ENCODE measurements at regions not wholly inside any gene's neighbourhood (a gene's known extent, or its start where the extent isn't known, plus 50 kb on each side); places are given as distances from the start of the nearest gene placed in this dataset.
A peak's percentile ranks its signal among the peaks of the same experiment; 100 is the strongest.
"Not testable (repeated sequence)": the region's sequence is repeated elsewhere in the genome, so short reads cannot be mapped to it uniquely, and the experiment has no call there.

DNA sequence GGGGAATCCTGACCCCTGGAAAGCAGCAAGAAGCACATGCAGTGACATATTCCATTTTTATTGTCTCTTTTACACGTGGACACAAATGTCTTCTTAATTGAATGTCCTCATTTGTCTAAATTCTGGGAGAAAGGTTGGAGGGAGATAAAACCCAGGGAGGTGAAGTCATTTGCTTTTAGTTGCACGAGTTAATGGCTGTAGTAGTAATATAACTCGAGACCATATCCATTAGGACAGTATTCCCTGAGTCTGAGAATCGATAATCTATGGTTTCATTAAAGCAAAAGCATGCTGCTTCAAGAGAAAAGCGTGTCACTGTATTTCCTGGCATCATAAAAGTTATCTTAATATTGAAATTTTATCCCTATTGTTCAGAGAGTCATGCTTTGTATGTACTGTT is 216.0 kb upstream of the PELI2 start:
- DNase-seq: no peak

DNA sequence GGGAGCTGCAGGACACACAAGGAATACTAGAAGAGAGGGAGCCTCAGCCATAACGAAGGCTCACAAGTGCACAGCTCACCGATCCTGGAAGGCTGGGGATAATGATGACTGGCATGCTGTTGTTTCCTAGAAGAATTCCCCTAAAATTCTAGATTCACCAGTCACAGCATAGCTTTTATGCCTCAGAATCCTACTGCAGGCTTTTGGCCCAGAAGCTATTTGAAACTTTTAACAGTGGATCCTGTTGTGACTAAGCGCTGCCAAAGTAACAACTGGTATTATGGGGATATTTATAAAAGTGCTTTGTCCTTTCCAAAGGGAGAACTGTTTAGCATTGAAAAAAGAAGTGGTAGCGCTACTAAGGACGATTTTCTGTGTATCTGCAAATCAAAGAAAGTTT is 214.1 kb upstream of the PELI2 start:
- no peak for DNase-seq

DNA sequence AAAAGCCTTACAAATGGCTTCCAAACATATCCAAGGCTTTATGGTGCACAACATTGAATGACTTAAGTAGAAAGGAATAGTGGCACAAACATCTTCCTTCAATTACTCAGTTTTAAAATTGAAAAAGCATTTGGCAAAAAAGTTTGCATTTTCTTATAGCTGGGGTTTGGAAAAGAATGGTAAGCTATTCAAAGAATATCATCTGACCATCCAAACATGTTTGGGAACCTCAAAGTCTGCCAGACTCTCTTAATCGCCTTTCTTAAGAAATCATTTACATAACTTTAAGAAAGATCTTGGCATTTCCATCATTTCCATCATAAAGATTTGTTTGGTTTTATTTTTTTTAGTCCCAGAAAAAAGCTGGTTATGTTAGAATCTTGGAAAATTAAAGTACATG is 210.1 kb upstream of the PELI2 start:
- no peak for DNase-seq

DNA sequence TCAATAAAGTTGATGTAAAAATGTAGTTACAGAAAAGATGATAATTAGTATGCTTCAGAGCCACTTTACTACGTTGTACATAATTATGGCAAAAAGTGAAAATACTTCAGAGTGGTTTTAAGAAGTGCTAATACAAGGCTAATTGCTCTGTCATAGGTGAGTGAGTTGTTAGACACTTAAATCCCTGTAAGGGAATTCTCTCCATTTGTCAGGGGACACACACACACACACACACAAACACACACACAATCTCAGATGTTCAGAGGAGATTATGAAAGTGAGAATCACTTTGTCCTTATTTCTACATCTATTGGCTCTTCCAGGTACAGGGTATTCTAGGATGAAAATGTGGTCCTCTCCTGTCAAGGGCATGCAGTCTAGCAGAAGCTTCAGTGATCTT is 208.3 kb upstream of the PELI2 start:
- DNase-seq: no peak

DNA sequence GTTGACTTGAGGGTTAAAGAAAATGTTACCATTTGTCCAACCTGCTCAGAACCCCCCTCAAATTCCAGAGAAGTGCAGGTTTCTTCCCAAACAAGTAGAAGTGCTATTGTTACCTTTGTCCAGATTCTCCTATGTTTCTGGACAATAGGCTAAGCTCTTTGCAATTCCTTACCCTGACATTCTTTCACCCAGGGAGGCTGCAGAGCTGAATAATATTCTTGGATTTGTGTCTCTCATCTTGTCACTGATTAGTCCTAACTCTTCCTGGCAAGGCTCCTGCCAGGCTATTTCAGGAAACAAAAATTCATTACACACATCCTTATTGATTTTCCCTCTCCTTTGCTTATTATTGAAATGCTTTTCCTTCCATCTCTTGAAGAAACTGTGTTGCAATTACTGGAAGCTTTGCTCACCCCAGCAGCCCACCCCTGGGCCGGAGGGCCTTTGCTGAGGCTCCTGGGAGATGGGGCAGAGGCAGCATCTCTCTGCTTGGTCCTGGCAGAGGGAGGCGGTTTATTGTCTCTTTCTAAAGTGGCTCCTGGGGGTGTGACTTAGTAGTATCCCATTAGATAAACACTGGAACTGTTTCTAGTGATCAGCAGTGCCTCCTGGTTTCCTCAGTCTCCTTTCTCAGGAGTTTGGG is 207.5 kb upstream of the PELI2 start:
- no peak for DNase-seq

GRCh38 chr14:55911776-55912175 is 206.4 kb upstream of the PELI2 start:
- no peak for DNase-seq

DNA sequence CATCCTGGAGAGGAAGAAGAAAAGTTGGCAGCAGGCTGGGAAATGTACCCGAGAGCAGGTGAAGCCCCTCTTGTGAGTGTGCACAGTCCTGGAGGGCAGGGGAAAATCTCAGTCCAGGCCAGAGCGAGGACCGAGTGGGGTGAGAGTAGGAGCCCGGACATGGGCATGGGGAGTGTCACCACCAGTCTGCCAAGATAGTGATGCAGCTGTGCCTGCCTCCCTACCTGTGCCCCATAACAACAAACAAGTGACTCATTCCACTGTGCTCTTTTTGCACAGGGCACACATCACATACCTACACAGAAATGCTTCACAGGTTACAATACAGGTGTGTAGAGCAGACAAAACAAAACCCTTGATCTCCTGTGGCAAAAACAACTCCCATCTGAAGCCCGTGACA is 205.9 kb upstream of the PELI2 start:
- DNase-seq: no peak

DNA sequence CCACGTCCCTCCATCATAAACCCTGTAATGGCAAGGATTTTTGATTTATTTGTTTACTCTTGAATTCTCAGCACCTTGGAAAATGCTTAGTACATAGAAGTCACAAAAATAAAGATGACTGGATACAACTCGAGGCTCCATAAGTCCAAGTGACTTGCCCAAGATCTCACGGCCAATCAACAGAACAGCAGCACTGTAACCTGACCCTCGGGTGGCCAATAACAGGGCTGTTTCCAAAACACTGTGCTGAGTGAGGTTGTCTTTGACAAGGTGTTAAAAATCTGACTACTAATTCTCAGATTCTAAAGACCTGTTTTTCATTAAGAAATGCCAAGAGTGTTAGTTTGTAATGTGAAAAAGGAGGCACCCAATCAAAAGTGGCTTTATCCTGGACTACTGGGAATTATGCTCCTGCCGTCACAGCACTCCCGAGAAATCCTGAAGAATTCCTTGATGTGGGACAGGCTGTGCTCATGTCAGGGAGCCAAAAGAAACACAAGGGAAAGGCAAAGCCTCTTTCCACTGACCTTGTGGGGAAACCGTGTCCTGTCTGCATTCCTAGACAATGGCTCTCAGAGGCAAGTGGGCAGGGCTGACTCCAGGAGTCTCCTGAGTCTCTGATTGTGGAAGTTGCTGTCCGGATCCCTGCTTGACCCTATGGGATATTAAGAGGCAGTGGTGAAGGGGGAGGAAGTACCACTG is 204.7 kb upstream of the PELI2 start:
- DNase-seq: no peak

GRCh38 chr14:55914771-55915170 is 203.4 kb upstream of the PELI2 start:
- DNase-seq: no peak

- no peak for DNase-seq
Observed at GRCh38 chr14:55915456-55915855, 202.8 kb upstream of the PELI2 start.

GRCh38 chr14:55919800-55920199 is 198.4 kb upstream of the PELI2 start:
- not testable (repeated sequence) for DNase-seq

DNA sequence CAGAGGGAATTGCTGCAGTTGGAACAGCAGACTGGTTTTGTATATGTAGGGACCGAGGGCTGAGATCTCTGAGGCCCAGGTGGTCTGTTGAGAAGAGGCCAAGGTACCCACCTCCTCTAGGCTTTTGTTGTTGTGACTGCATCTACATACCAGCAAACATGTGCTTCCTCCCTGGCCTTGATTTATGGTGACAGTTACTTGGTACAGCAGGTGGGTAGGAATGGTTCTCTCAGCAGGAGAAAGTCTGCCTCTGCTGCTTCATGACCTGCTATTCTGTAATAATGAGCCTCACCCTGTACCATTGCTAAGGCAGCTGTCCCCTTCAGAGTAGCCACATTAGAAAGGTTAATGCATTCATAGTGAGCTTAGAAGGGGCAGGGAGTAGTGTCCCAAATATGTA is 196.7 kb upstream of the PELI2 start:
- DNase-seq: no peak

GRCh38 chr14:55926007-55926406 is 192.2 kb upstream of the PELI2 start:
- no peak for DNase-seq

DNA sequence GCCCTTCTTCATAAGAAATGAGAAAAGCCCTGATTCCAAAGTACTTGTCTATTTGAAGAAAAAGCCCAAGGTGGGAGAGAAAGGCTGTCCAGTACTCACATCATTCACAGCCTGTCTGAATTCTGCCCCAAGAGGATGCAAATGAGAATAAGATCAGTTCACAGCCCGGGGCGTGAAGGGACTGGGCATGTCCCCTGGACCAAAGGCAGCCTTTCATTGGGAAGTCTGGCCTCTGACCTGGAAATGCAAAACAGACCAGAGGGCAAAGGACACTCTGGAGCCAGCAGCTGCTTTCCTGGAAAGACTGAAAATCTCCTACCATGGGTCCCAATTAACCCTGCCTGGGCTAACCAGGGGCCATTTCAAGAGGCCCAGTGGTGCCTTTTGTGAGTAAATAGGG is 191.2 kb upstream of the PELI2 start:
- no peak for DNase-seq

- DNase-seq: no peak
Observed at GRCh38 chr14:55928276-55928675, 189.9 kb upstream of the PELI2 start.

DNA sequence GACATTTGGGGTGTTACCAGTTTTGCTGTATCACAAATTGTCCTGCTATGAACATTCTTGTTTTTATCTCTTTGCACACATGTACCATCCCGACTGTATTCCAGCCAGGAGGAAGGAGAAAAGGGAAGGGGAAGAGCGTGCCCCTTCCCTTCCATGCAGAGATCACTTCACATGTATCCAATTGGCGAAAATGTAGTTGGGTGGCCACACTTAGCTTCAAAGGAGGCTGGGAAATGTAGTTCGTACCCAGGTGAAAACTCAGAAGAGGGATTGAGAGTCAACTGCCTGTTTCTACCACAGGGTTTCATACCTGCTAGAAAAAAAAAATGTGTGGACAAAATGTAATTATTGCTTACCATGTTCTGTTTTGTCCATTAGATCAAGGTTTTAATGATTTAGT is 189.1 kb upstream of the PELI2 start:
- DNase-seq: no peak

DNA sequence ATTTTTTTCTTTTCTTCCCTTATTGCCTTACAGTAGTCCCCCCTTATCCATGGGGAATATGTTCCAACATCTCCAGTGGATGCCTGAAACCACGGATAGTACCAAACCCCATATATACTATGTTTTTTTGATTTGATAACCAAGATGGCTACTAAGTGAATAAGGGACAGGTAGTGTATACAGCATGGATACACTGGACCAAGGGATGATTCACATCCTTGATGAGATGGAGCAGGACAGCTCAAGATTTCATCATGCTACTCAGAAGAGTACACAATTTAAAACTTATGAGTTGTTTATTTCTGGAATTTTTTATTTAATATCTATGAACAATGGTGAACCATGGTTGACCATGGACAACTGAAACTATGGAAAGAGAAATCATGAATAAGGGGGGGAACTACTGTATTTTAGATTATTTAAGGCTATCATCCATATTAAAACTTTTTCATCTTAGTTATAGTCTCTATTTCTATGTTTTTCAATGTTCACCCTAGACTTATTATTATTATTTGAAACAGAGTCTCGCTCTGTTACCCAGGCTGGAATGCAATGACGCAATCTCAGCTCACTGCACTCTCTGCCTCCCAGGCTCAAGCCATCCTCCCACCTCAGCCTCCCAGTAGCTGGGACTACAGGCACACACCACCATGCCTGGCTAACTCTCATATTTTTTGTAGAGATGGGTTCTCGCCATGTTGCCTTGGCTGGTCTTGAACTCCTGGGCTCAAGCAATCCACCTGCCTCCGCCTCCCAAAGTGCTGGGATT is 188.0 kb upstream of the PELI2 start:
- DNase-seq: no peak

GRCh38 chr14:55936691-55937090 is 181.5 kb upstream of the PELI2 start:
- no peak for DNase-seq

GRCh38 chr14:55938249-55938791 is 179.9 kb upstream of the PELI2 start:
- DNase-seq: peak; percentile 28

GRCh38 chr14:55942076-55942654 is 176.0 kb upstream of the PELI2 start:
- DNase-seq: no peak

DNA sequence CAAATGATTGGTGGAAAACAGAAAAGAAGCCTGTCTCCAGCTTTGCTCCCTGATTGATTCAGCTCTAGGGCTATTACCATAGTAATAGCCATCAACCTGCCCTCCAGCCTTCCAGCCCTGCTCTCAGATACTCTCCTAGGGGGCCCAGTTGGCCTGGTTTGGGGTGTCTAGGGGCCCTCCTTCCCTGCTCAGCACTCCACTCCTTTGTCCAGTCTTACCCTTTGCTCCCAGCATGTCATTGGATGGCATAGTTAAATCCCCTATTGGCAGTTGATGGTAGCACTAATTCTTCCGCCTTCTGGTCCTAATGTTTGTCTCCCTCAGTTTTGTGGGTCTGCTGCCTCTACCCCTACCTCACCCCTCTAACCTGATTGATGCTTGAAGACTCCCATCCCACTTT is 175.4 kb upstream of the PELI2 start:
- DNase-seq: no peak

GRCh38 chr14:55944757-55945156 is 173.5 kb upstream of the PELI2 start:
- DNase-seq: no peak

GRCh38 chr14:55946231-55946630 is 172.0 kb upstream of the PELI2 start:
- peak; percentile 29 for DNase-seq

DNA sequence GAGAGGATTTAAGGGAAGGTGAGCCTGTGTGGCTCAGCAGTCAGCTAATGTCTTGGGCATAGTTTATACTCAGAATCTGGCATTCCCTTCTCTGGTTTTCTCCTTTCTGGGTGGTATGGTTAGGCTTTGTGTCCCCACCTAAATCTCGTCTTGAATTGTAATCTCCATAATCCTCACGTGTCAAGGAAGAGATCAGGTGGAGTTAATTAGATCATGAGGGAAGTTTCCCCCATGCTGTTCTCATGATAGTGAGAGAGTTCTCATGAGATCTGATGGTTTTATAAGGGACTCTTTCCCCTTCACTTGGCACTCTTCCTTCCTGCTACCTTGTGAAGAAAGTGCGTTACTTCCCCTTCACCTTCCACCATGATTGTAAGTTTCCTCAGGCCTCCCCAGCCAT is 169.8 kb upstream of the PELI2 start:
- DNase-seq: no peak
